ENCODE measurements at regions not wholly inside any gene's neighbourhood (a gene's known extent, or its start where the extent isn't known, plus 50 kb on each side); places are given as distances from the start of the nearest gene placed in this dataset.

DNA sequence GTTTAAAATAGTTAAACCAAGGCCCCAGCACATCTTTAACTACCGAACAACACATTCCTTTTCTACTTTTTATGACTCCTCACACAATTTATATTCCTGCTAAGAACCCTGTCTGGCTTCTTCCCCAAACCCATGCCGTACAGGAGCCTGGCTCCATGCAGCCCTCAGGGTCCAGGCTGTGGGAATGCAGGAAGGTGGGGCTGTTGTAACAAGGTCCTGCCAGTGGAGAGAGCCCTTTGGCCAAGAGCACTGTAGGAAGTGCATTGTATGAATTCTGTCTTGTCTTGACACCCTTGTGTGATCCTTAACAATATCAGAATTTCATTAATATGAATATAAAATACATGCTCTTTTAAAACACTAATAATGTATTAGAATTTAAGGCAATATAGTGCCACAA, 563.8 kb downstream of the TBL1XR1 start:
- H3K27ac Mint-ChIP-seq, result no peak overlapping the region
- Histone ChIP-seq H3K27me3 (ENCODE audit: control insufficient read depth in 2 of 2, insufficient read depth in 2 of 2, low read length in 2 of 2) (no peaks in the 10 kb centered on the region), H4K20me1 (ENCODE audit: insufficient read depth, low read length) (no peaks in the 10 kb centered on the region), H3K4me3 (replicated peaks in 1 of 3; ENCODE audit: low read depth in 2 of 3, low read length in 3 of 3) (no peak overlapping the region), H3K4me1 (ENCODE audit: control insufficient read depth in 1 of 2, insufficient read depth in 2 of 2, low read length in 2 of 2) (no peaks in the 10 kb centered on the region), H3K36me3 (replicated peaks in 1 of 2; ENCODE audit: control insufficient read depth in 1 of 2, insufficient read depth in 2 of 2, low read length in 2 of 2) (no peaks in the 10 kb centered on the region), H3K9ac (ENCODE audit: insufficient read depth, low read length, poor library complexity, severe bottlenecking) (no peak overlapping the region), H3K79me2 (ENCODE audit: insufficient read depth, low read length) (no peaks in the 10 kb centered on the region), H2AFZ (ENCODE audit: insufficient read depth, low read depth, low read length, poor library complexity, severe bottlenecking) (no peak overlapping the region), H3K9me3 (replicated peaks in 1 of 2; ENCODE audit: control insufficient read depth in 1 of 2, insufficient read depth in 1 of 2, low read length in 2 of 2) (no peaks in the 10 kb centered on the region), H3K4me2 (replicated peaks; ENCODE audit: extremely low read depth, low read length, poor library complexity, severe bottlenecking) (no peak overlapping the region), H3K27ac (ENCODE audit: low read depth in 1 of 2, low read length in 2 of 2) (no peak overlapping the region)
- H3K4me3 Mint-ChIP-seq, result no peak overlapping the region
- whole genome bisulfite sequencing (ENCODE audit: insufficient coverage), result 50% methylated on average over 1 of the region's 2 CpGs
- DNase-seq, result no peak
- TF ChIP-seq, protein P1, sequence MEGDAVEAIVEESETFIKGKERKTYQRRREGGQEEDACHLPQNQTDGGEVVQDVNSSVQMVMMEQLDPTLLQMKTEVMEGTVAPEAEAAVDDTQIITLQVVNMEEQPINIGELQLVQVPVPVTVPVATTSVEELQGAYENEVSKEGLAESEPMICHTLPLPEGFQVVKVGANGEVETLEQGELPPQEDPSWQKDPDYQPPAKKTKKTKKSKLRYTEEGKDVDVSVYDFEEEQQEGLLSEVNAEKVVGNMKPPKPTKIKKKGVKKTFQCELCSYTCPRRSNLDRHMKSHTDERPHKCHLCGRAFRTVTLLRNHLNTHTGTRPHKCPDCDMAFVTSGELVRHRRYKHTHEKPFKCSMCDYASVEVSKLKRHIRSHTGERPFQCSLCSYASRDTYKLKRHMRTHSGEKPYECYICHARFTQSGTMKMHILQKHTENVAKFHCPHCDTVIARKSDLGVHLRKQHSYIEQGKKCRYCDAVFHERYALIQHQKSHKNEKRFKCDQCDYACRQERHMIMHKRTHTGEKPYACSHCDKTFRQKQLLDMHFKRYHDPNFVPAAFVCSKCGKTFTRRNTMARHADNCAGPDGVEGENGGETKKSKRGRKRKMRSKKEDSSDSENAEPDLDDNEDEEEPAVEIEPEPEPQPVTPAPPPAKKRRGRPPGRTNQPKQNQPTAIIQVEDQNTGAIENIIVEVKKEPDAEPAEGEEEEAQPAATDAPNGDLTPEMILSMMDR (IDR thresholded peaks at IDR 0.05), result no peak
- peaks cover 0 to 2% (median 0%) of the 10 kb centered on the region in 7 donors for H3K9me3 Mint-ChIP-seq
- intact Hi-C loops (cut with micrococcal nuclease), result no loop called here
- no peaks in the 10 kb centered on the region for H3K27me3 Mint-ChIP-seq (ENCODE audit: low read depth in 3 of 3)
- no peaks in the 10 kb centered on the region for H3K4me1 Mint-ChIP-seq
- no peaks in the 10 kb centered on the region for H3K36me3 Mint-ChIP-seq

GRCh38 chr3:176632925-176633324, 564.4 kb downstream of the TBL1XR1 start:
- H3K4me1 Mint-ChIP-seq, result no peaks in the 10 kb centered on the region

More at GRCh38 chr3:176632925-176633324, 564.4 kb downstream of the TBL1XR1 start:
- no peaks in the 10 kb centered on the region for H3K79me2 ChIP-seq (ENCODE audit: insufficient read depth, low read length)
- no peak overlapping the region for H3K9ac ChIP-seq (ENCODE audit: insufficient read depth, low read length, poor library complexity, severe bottlenecking)
- H3K4me3 ChIP-seq (replicated peaks in 1 of 3; ENCODE audit: low read depth in 2 of 3, low read length in 3 of 3), result no peak overlapping the region
- H3K4me1 ChIP-seq (ENCODE audit: control insufficient read depth in 1 of 2, insufficient read depth in 2 of 2, low read length in 2 of 2), result no peaks in the 10 kb centered on the region
- H3K36me3 ChIP-seq (replicated peaks in 1 of 2; ENCODE audit: control insufficient read depth in 1 of 2, insufficient read depth in 2 of 2, low read length in 2 of 2), result no peaks in the 10 kb centered on the region
- no peaks in the 10 kb centered on the region for H3K36me3 Mint-ChIP-seq
- H4K20me1 ChIP-seq (ENCODE audit: insufficient read depth, low read length), result no peaks in the 10 kb centered on the region
- no peaks in the 10 kb centered on the region for H3K27me3 ChIP-seq (ENCODE audit: control insufficient read depth in 2 of 2, insufficient read depth in 2 of 2, low read length in 2 of 2)
- H3K9me3 ChIP-seq (replicated peaks in 1 of 2; ENCODE audit: control insufficient read depth in 1 of 2, insufficient read depth in 1 of 2, low read length in 2 of 2), result no peaks in the 10 kb centered on the region
- no peak overlapping the region for H2AFZ ChIP-seq (ENCODE audit: insufficient read depth, low read depth, low read length, poor library complexity, severe bottlenecking)
- DNase-seq, result no peak
- TF ChIP-seq, protein P1 (IDR thresholded peaks at IDR 0.05), result no peak
- 62% methylated on average over 2 of the region's 6 CpGs for WGBS (ENCODE audit: insufficient coverage)
- intact Hi-C loops (cut with micrococcal nuclease), result no loop called here
- H3K27ac Mint-ChIP-seq, result no peak overlapping the region
- H3K27ac ChIP-seq (ENCODE audit: low read depth in 1 of 2, low read length in 2 of 2), result no peak overlapping the region
- H3K4me2 ChIP-seq (replicated peaks; ENCODE audit: extremely low read depth, low read length, poor library complexity, severe bottlenecking), result no peak overlapping the region
- H3K27me3 Mint-ChIP-seq (ENCODE audit: low read depth in 3 of 3), result no peaks in the 10 kb centered on the region
- no peak overlapping the region for H3K4me3 Mint-ChIP-seq
- peaks cover 0 to 2% (median 0%) of the 10 kb centered on the region in 7 donors for H3K9me3 Mint-ChIP-seq
